ENCODE measurements at regions not wholly inside any gene's neighbourhood (a gene's known extent, or its start where the extent isn't known, plus 50 kb on each side); places are given as distances from the start of the nearest gene placed in this dataset.

- TF ChIP-seq POLR2AphosphoS5 (IDR thresholded peaks at IDR 0.05; ENCODE audit: borderline replicate concordance, low read depth, low read length) (no peak), EZH2 (IDR thresholded peaks at IDR 0.05) (no peak)
Observed at GRCh38 chr15:98455904-98456303, 192.4 kb upstream of the IGF1R start.
